Neuronal stem cell (in vitro differentiated cells): ENCODE measurements at regions not wholly inside any gene's neighbourhood (a gene's known extent, or its start where the extent isn't known, plus 50 kb on each side); places are given as distances from the start of the nearest gene placed in this dataset.

ENCODE experiments used
- DNase-seq: peaks from one replicate; pipeline ENCODE4 v3.0.0-alpha.2; 2013; ENCODE audit warnings: low spot score
- H2AFZ ChIP-seq: one replicate; pipeline ENCODE4 v1.6.1; 2013; ENCODE audit warnings: mild to moderate bottlenecking, low read length, inconsistent platforms
- H2AK5ac ChIP-seq: 2 replicates; pipeline ENCODE4 v1.6.1; 2013; ENCODE audit warnings: low read depth, mild to moderate bottlenecking, inconsistent platforms, low read length, moderate library complexity, mixed read lengths
- H2BK120ac ChIP-seq: 2 replicates; pipeline ENCODE4 v1.6.1; 2013; ENCODE audit warnings: low read depth, mild to moderate bottlenecking, inconsistent platforms, low read length, moderate library complexity, mixed read lengths
- H2BK12ac ChIP-seq: one replicate; pipeline ENCODE4 v1.6.1; 2013; ENCODE audit warnings: low read length, inconsistent platforms
- H2BK15ac ChIP-seq: 2 replicates; pipeline ENCODE4 v1.6.1; 2013; ENCODE audit warnings: mild to moderate bottlenecking, low read length, inconsistent platforms, mixed read lengths
- H2BK5ac ChIP-seq: one replicate; pipeline ENCODE4 v1.6.1; 2013; ENCODE audit warnings: inconsistent platforms, mild to moderate bottlenecking, low read length, moderate library complexity
- H3K14ac ChIP-seq: one replicate; pipeline ENCODE4 v1.6.1; 2013; ENCODE audit warnings: low read length, inconsistent platforms
- H3K18ac ChIP-seq: 2 replicates; pipeline ENCODE4 v1.6.1; 2013; ENCODE audit warnings: low read length, inconsistent platforms
- H3K23ac ChIP-seq: 2 replicates; pipeline ENCODE4 v1.6.1; 2013; ENCODE audit warnings: low read depth, mild to moderate bottlenecking, mixed read lengths, low read length, inconsistent platforms; ENCODE audit not compliant: poor library complexity
- H3K27ac ChIP-seq: replicated peaks from 3 replicates; pipeline ENCODE4 v1.5.1; 2013; ENCODE audit warnings: low read length, inconsistent platforms
- H3K27me3 ChIP-seq, 3 experiments: 2 replicates each; pipeline ENCODE4 v1.6.1; 2013; ENCODE audit warnings: low read length in 3 of 3, mild to moderate bottlenecking in 2 of 3, inconsistent platforms in 1 of 3, low read depth in 1 of 3, mixed read lengths in 1 of 3, moderate library complexity in 1 of 3; ENCODE audit not compliant: control insufficient read depth in 3 of 3, insufficient read depth in 3 of 3
- H3K36me3 ChIP-seq, 2 donors: replicated peaks in 1 of 2; 2 replicates each; pipeline ENCODE4 v1.6.1; 2013; ENCODE audit warnings: low read length in 2 of 2; ENCODE audit not compliant: control insufficient read depth in 2 of 2, insufficient read depth in 2 of 2
- H3K4ac ChIP-seq: 2 replicates; pipeline ENCODE4 v1.6.1; 2013; ENCODE audit warnings: inconsistent platforms, mild to moderate bottlenecking, low read length, moderate library complexity
- H3K4me1 ChIP-seq, 2 donors: 1 replicate in 1 of 2; 2 replicates in 1 of 2; pipeline ENCODE4 v1.6.1; 2013; ENCODE audit warnings: low read length in 2 of 2, low read depth in 1 of 2; ENCODE audit not compliant: control insufficient read depth in 2 of 2, insufficient read depth in 1 of 2
- H3K4me2 ChIP-seq: one replicate; pipeline ENCODE4 v1.6.1; 2013; ENCODE audit warnings: mild to moderate bottlenecking, low read length, inconsistent platforms; ENCODE audit not compliant: insufficient read depth, poor library complexity, severe bottlenecking
- H3K4me3 ChIP-seq, 2 donors: 2 replicates each; pipeline ENCODE4 v1.5.1; 2013; ENCODE audit warnings: low read length in 2 of 2, mild to moderate bottlenecking in 2 of 2, inconsistent platforms in 1 of 2, moderate library complexity in 1 of 2
- H3K79me1 ChIP-seq: one replicate; pipeline ENCODE4 v1.6.1; 2013; ENCODE audit warnings: low read depth, mild to moderate bottlenecking, inconsistent platforms, low read length, moderate library complexity
- H3K9ac ChIP-seq: one replicate; pipeline ENCODE4 v1.6.1; 2013; ENCODE audit warnings: mild to moderate bottlenecking, low read depth, low read length, inconsistent platforms; ENCODE audit not compliant: poor library complexity
- H3K9me3 ChIP-seq, 2 donors: replicated peaks in 1 of 2; 2 replicates each; pipeline versions ENCODE3 to v1.6.1; 2013; ENCODE audit warnings: low read length in 2 of 2, mild to moderate bottlenecking in 2 of 2, inconsistent platforms in 1 of 2, low read depth in 1 of 2, mixed read lengths in 1 of 2, moderate library complexity in 1 of 2; ENCODE audit not compliant: control insufficient read depth in 2 of 2, insufficient read depth in 1 of 2
- H4K8ac ChIP-seq: one replicate; pipeline ENCODE4 v1.6.1; 2013; ENCODE audit warnings: low read depth, mild to moderate bottlenecking, inconsistent platforms, low read length, moderate library complexity
- H4K91ac ChIP-seq: one replicate; pipeline ENCODE4 v1.6.1; 2013; ENCODE audit warnings: low read length, low read depth, mild to moderate bottlenecking, inconsistent platforms; ENCODE audit not compliant: poor library complexity
- WGBS, 2 donors: extraction: QIAGEN DNeasy Blood & Tissue Kit; methylation state at CpG; one replicate each; pipeline ENCODE4 v1.1.7; 2013; ENCODE audit warnings: missing lambda C conversion rate in 2 of 2, mixed read lengths in 1 of 2; ENCODE audit not compliant: insufficient read length in 2 of 2, insufficient replicate concordance in 1 of 2; ENCODE audit errors: extremely low coverage in 2 of 2; 5-methylcytosine and 5-hydroxymethylcytosine counted together

- no peak overlapping the region for H3K27ac ChIP-seq
Observed at GRCh38 chr5:69030358-69031062, 63.3 kb upstream of the SLC30A5 start.

GRCh38 chr5:69032009-69032408, 61.8 kb upstream of the SLC30A5 start:
- DNase-seq, result no peak
- peaks cover 0 to 16% (median 0%) of the 10 kb centered on the region in 3 experiments for H3K27me3 ChIP-seq

More at GRCh38 chr5:69030358-69031062, 63.3 kb upstream of the SLC30A5 start:
- H2AFZ ChIP-seq, result no peak overlapping the region
- H3K4me1 ChIP-seq, result no peaks in the 10 kb centered on the region
- H3K4me2 ChIP-seq, result no peak overlapping the region
- H3K36me3 ChIP-seq, result no peaks in the 10 kb centered on the region
- no peak overlapping the region for H3K9ac ChIP-seq
- H3K27me3 ChIP-seq, result peaks cover 0 to 16% (median 0%) of the 10 kb centered on the region in 3 experiments
- H2BK120ac ChIP-seq, result no peak overlapping the region
- no peak overlapping the region for H2AK5ac ChIP-seq
- H3K79me1 ChIP-seq, result no peaks in the 10 kb centered on the region
- no peak overlapping the region for H3K23ac ChIP-seq
- no peak overlapping the region for H4K91ac ChIP-seq
- H2BK15ac ChIP-seq, result no peak overlapping the region
- H2BK12ac ChIP-seq, result no peak overlapping the region
- no peak overlapping the region for H3K4ac ChIP-seq
- H3K18ac ChIP-seq, result no peak overlapping the region
- H2BK5ac ChIP-seq, result no peak overlapping the region
- H3K9me3 ChIP-seq, result no peaks in the 10 kb centered on the region
- no CpG with 5 or more reads among the region's 5 CpGs for WGBS, 2 donors
- no peak overlapping the region for H3K4me3 ChIP-seq
- DNase-seq, result no peak
- no peak overlapping the region for H4K8ac ChIP-seq
- no peak overlapping the region for H3K14ac ChIP-seq

GRCh38 chr5:69033690-69034089, 60.1 kb upstream of the SLC30A5 start:
- Histone ChIP-seq H4K8ac (no peak overlapping the region), H3K4me2 (no peak overlapping the region), H3K27me3 (peaks cover 0 to 14% (median 0%) of the 10 kb centered on the region in 3 experiments), H3K4ac (no peak overlapping the region), H2BK120ac (no peak overlapping the region), H2AFZ (no peak overlapping the region), H2BK12ac (no peak overlapping the region), H2BK5ac (no peak overlapping the region), H3K18ac (no peak overlapping the region), H3K4me3 (no peak overlapping the region), H3K9me3 (peaks cover 0 to 2% of the 10 kb centered on the region in 2 donors), H3K27ac (no peak overlapping the region), H3K14ac (no peak overlapping the region), H2AK5ac (no peak overlapping the region), H2BK15ac (no peak overlapping the region), H3K36me3 (no peaks in the 10 kb centered on the region), H3K4me1 (no peaks in the 10 kb centered on the region), H4K91ac (no peak overlapping the region), H3K9ac (no peak overlapping the region), H3K23ac (no peak overlapping the region), H3K79me1 (no peaks in the 10 kb centered on the region)
- WGBS, 2 donors, result no CpG with 5 or more reads among the region's 2 CpGs
- DNase-seq, result no peak

More at GRCh38 chr5:69032009-69032408, 61.8 kb upstream of the SLC30A5 start:
- Histone ChIP-seq H4K91ac (no peak overlapping the region), H3K4me2 (no peak overlapping the region), H3K79me1 (no peaks in the 10 kb centered on the region), H3K4me3 (no peak overlapping the region), H2BK15ac (no peak overlapping the region), H4K8ac (no peak overlapping the region), H3K23ac (no peak overlapping the region), H3K9me3 (no peaks in the 10 kb centered on the region), H2BK120ac (no peak overlapping the region), H3K4ac (no peak overlapping the region), H3K18ac (no peak overlapping the region), H3K27ac (no peak overlapping the region), H2AK5ac (no peak overlapping the region), H3K14ac (no peak overlapping the region), H3K36me3 (no peaks in the 10 kb centered on the region), H2AFZ (no peak overlapping the region), H3K4me1 (no peaks in the 10 kb centered on the region), H2BK12ac (no peak overlapping the region), H3K9ac (no peak overlapping the region), H2BK5ac (no peak overlapping the region)
- WGBS, 2 donors, result no CpG with 5 or more reads among the region's 3 CpGs

GRCh38 chr5:69034898-69035297, 58.9 kb upstream of the SLC30A5 start:
- no peak overlapping the region for H3K4ac ChIP-seq
- no CpG with 5 or more reads among the region's 7 CpGs for WGBS, 2 donors

More at GRCh38 chr5:69034898-69035297, 58.9 kb upstream of the SLC30A5 start:
- H3K36me3 ChIP-seq, result no peaks in the 10 kb centered on the region
- no peak overlapping the region for H2BK5ac ChIP-seq
- H3K9me3 ChIP-seq, result peaks cover 0 to 3% of the 10 kb centered on the region in 2 donors
- H3K27me3 ChIP-seq, result peaks cover 0 to 8% (median 0%) of the 10 kb centered on the region in 3 experiments
- H3K18ac ChIP-seq, result no peak overlapping the region
- DNase-seq, result no peak
- H3K79me1 ChIP-seq, result no peaks in the 10 kb centered on the region
- H3K23ac ChIP-seq, result no peak overlapping the region
- no peak overlapping the region for H3K27ac ChIP-seq
- no peak overlapping the region for H2AFZ ChIP-seq
- H2BK12ac ChIP-seq, result no peak overlapping the region
- H3K4me2 ChIP-seq, result no peak overlapping the region
- H2BK15ac ChIP-seq, result no peak overlapping the region
- no peak overlapping the region for H3K14ac ChIP-seq
- H3K4me1 ChIP-seq, result no peaks in the 10 kb centered on the region
- no peak overlapping the region for H4K8ac ChIP-seq
- H4K91ac ChIP-seq, result no peak overlapping the region
- H2BK120ac ChIP-seq, result no peak overlapping the region
- H3K4me3 ChIP-seq, result no peak overlapping the region
- H3K9ac ChIP-seq, result no peak overlapping the region
- no peak overlapping the region for H2AK5ac ChIP-seq
